Nephron progenitor cell (in vitro differentiated cells): ENCODE measurements at regions not wholly inside any gene's neighbourhood (a gene's known extent, or its start where the extent isn't known, plus 50 kb on each side); places are given as distances from the start of the nearest gene placed in this dataset.

Experiments used
- DNase-seq: peaks from one replicate; pipeline ENCODE4 v3.0.0; 2021
- H3K27ac Mint-ChIP-seq: 2 replicates; pipeline ENCODE4 v1.8.0; 2021; ENCODE audit warnings: mild to moderate bottlenecking, moderate library complexity, mixed read lengths
- H3K27me3 Mint-ChIP-seq: 2 replicates; pipeline ENCODE4 v1.8.0; 2021; ENCODE audit warnings: mild to moderate bottlenecking, low read depth, mixed read lengths; ENCODE audit not compliant: poor library complexity
- H3K36me3 Mint-ChIP-seq: 2 replicates; pipeline ENCODE4 v1.8.0; 2021; ENCODE audit warnings: low read depth, mixed read lengths
- H3K4me1 Mint-ChIP-seq: 2 replicates; pipeline ENCODE4 v1.8.0; 2021; ENCODE audit warnings: mixed read lengths
- H3K4me3 Mint-ChIP-seq: 2 replicates; pipeline ENCODE4 v1.8.0; 2021; ENCODE audit warnings: mild to moderate bottlenecking, moderate library complexity, mixed read lengths
- H3K9me3 Mint-ChIP-seq: 2 replicates; pipeline ENCODE4 v1.8.0; 2021; ENCODE audit warnings: mild to moderate bottlenecking, moderate library complexity, mixed read lengths
- TF ChIP-seq, protein P1 (sequence below): fragments of 200-600 bp; sonication (generic); IDR thresholded peaks from 2 replicates; pipeline ENCODE4 v1.5.0; 2021; ENCODE audit warnings: antibody characterized with exemption

- H3K36me3 Mint-ChIP-seq, result no peaks in the 10 kb centered on the region
- H3K27me3 Mint-ChIP-seq, result peaks cover 15% of the 10 kb centered on the region
- no peak overlapping the region for H3K4me3 Mint-ChIP-seq
Measured at GRCh38 chr10:3881622-3882021, 96.6 kb upstream of the KLF6 start.

DNA sequence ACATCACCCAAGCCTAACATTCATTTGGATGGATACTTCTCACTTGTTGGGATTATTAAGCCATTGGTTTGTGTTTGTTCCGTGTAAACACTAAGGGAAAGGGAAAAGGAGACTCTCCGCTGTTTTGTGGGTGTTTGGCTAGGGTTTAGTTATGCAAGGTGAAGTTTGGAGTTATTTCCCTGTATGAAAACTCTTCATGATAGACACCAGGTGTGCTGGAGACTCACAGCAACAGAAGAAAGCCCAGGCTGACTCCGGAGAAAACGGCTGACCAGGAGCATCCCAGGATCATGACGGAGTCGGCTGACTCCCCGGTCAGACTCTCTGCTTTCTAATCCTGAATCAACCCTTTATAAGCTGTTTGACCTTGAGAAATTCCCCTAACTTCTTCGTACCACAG lies 94.1 kb upstream of the KLF6 start:
- H3K9me3 Mint-ChIP-seq, result peaks cover 5% of the 10 kb centered on the region
- H3K36me3 Mint-ChIP-seq, result no peaks in the 10 kb centered on the region
- no peak for DNase-seq
- peaks cover 2% of the 10 kb centered on the region for H3K4me1 Mint-ChIP-seq
- H3K4me3 Mint-ChIP-seq, result no peak overlapping the region
- TF ChIP-seq, protein P1, sequence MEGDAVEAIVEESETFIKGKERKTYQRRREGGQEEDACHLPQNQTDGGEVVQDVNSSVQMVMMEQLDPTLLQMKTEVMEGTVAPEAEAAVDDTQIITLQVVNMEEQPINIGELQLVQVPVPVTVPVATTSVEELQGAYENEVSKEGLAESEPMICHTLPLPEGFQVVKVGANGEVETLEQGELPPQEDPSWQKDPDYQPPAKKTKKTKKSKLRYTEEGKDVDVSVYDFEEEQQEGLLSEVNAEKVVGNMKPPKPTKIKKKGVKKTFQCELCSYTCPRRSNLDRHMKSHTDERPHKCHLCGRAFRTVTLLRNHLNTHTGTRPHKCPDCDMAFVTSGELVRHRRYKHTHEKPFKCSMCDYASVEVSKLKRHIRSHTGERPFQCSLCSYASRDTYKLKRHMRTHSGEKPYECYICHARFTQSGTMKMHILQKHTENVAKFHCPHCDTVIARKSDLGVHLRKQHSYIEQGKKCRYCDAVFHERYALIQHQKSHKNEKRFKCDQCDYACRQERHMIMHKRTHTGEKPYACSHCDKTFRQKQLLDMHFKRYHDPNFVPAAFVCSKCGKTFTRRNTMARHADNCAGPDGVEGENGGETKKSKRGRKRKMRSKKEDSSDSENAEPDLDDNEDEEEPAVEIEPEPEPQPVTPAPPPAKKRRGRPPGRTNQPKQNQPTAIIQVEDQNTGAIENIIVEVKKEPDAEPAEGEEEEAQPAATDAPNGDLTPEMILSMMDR, result no peak
- no peak overlapping the region for H3K27ac Mint-ChIP-seq
- peaks cover 10% of the 10 kb centered on the region for H3K27me3 Mint-ChIP-seq

More at GRCh38 chr10:3881622-3882021, 96.6 kb upstream of the KLF6 start:
- no peak for DNase-seq
- TF ChIP-seq, protein P1, result no peak
- Mint-ChIP-seq H3K4me1 (peaks cover 21% of the 10 kb centered on the region), H3K9me3 (peaks cover 5% of the 10 kb centered on the region), H3K27ac (no peak overlapping the region)

- TF ChIP-seq, protein P1, result no peak
- H3K9me3 Mint-ChIP-seq, result peaks cover 5% of the 10 kb centered on the region
- no peak overlapping the region for H3K4me3 Mint-ChIP-seq
- H3K4me1 Mint-ChIP-seq, result peaks cover 18% of the 10 kb centered on the region
- DNase-seq, result no peak
- peaks cover 4% of the 10 kb centered on the region for H3K27me3 Mint-ChIP-seq
- H3K27ac Mint-ChIP-seq, result no peak overlapping the region
- no peaks in the 10 kb centered on the region for H3K36me3 Mint-ChIP-seq
Measured at GRCh38 chr10:3877211-3878000, 92.4 kb upstream of the KLF6 start.

DNA sequence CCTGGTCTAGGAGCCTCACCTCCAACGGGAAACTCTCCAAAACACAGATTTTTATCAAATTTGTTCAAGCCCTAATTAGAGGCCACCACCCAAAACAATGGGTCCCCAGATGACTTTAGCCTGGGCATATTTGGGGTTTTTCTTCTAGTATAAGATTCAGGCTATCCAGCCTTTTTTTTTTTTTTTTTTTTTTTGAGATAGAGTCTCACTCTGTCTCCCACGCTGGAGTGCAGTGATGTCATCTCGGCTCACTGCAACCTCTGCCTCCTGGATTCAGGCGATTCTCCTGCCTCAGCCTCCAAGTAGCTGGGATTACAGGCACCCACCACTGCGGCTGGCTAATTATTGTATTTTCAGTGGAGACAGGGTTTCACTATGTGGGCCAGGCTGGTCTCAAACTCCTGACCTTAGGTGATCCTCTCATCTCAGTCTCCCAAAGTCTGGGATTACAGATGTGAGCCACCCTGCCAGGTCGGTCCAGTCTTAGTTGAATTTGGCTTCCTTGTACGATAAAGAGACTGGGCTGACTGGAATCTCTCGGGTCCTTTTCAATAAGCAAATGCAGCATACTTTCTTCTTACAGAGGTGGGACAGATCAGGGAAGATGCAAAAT lies 91.4 kb upstream of the KLF6 start:
- Mint-ChIP-seq H3K4me3 (no peak overlapping the region), H3K27me3 (peaks cover 4% of the 10 kb centered on the region), H3K4me1 (peaks cover 28% of the 10 kb centered on the region), H3K27ac (no peak overlapping the region), H3K9me3 (no peaks in the 10 kb centered on the region), H3K36me3 (no peaks in the 10 kb centered on the region)
- no peak for DNase-seq
- TF ChIP-seq, protein P1, result no peak

- Mint-ChIP-seq H3K4me3 (no peak overlapping the region), H3K4me1 (peaks cover 30% of the 10 kb centered on the region), H3K36me3 (no peaks in the 10 kb centered on the region), H3K27me3 (peaks cover 4% of the 10 kb centered on the region), H3K27ac (no peak overlapping the region), H3K9me3 (no peaks in the 10 kb centered on the region)
- no peak for DNase-seq
- TF ChIP-seq, protein P1, result no peak
Measured at GRCh38 chr10:3875842-3876235, 90.8 kb upstream of the KLF6 start.
